ENCODE measurements at regions not wholly inside any gene's neighbourhood (a gene's known extent, or its start where the extent isn't known, plus 50 kb on each side); places are given as distances from the start of the nearest gene placed in this dataset.

GRCh38 chr4:111234939-111235338, 612.1 kb upstream of the PITX2 start:
- no peaks in the 10 kb centered on the region for H3K36me3 ChIP-seq (ENCODE audit: insufficient read depth, low read length)
- H3K27ac ChIP-seq (ENCODE audit: low read length): no peak overlapping the region
- TF ChIP-seq POLR2AphosphoS5 (IDR thresholded peaks at IDR 0.05) (peak; percentile 71), CTCF (IDR thresholded peaks at IDR 0.05; ENCODE audit: poor library complexity, severe bottlenecking) (no peak), EP300 (conservative IDR thresholded peaks at IDR 0.05; ENCODE audit: poor library complexity, severe bottlenecking) (peak; percentile 80)
- no peak overlapping the region for H2AFZ ChIP-seq (ENCODE audit: low read depth, low read length)
- H3K79me2 ChIP-seq (replicated peaks; ENCODE audit: insufficient read depth, low read length): no peaks in the 10 kb centered on the region
- H3K4me3 ChIP-seq (ENCODE audit: low read length): no peak overlapping the region
- H3K4me2 ChIP-seq (ENCODE audit: low read length): peak overlapping the region; percentile 29
- no peaks in the 10 kb centered on the region for H4K20me1 ChIP-seq (ENCODE audit: insufficient read depth)
- no peak overlapping the region for H3K9ac ChIP-seq (ENCODE audit: low read length)
- H3K9me2 ChIP-seq (ENCODE audit: insufficient read depth, low read length): no peaks in the 10 kb centered on the region
- H3K9me3 ChIP-seq (ENCODE audit: low read length): no peaks in the 10 kb centered on the region
- H3F3A ChIP-seq (ENCODE audit: insufficient read depth, low read length, poor library complexity, severe bottlenecking): no peaks in the 10 kb centered on the region
- H3K27me3 ChIP-seq (ENCODE audit: insufficient read depth, low read depth, low read length): no peaks in the 10 kb centered on the region

- TF ChIP-seq EZH2 (IDR thresholded peaks at IDR 0.05; ENCODE audit: borderline replicate concordance, insufficient read depth, low read length, poor library complexity, severe bottlenecking) (no peak), SMC3 (conservative IDR thresholded peaks at IDR 0.05; ENCODE audit: poor library complexity) (no peak)
- Histone ChIP-seq H3K27me3 (ENCODE audit: insufficient read depth, low read depth, low read length) (no peaks in the 10 kb centered on the region), H3K9ac (ENCODE audit: low read length) (no peak overlapping the region), H3K27ac (ENCODE audit: low read length) (no peak overlapping the region), H3K4me3 (ENCODE audit: low read length) (no peak overlapping the region), H3F3A (ENCODE audit: insufficient read depth, low read length, poor library complexity, severe bottlenecking) (no peaks in the 10 kb centered on the region), H4K20me1 (ENCODE audit: insufficient read depth) (no peaks in the 10 kb centered on the region), H3K79me2 (replicated peaks; ENCODE audit: insufficient read depth, low read length) (no peaks in the 10 kb centered on the region), H2AFZ (ENCODE audit: low read depth, low read length) (no peak overlapping the region), H3K9me3 (ENCODE audit: low read length) (no peaks in the 10 kb centered on the region), H3K36me3 (ENCODE audit: insufficient read depth, low read length) (no peaks in the 10 kb centered on the region), H3K4me2 (ENCODE audit: low read length) (no peak overlapping the region), H3K9me2 (ENCODE audit: insufficient read depth, low read length) (no peaks in the 10 kb centered on the region)
These were observed 641.0 kb upstream of the PITX2 start for GRCh38 chr4:111263836-111264235.

GRCh38 chr4:111266937-111267336, 644.1 kb upstream of the PITX2 start:
- no peaks in the 10 kb centered on the region for H3K9me3 ChIP-seq (ENCODE audit: low read length)
- no peaks in the 10 kb centered on the region for H3K9me2 ChIP-seq (ENCODE audit: insufficient read depth, low read length)
- no peak for TF ChIP-seq SMC3 (conservative IDR thresholded peaks at IDR 0.05; ENCODE audit: poor library complexity)
- no peak for TF ChIP-seq EP300 (conservative IDR thresholded peaks at IDR 0.05; ENCODE audit: poor library complexity, severe bottlenecking)
- TF ChIP-seq POLR2AphosphoS5 (IDR thresholded peaks at IDR 0.05): no peak
- no peak for TF ChIP-seq TAF1 (IDR thresholded peaks at IDR 0.05; ENCODE audit: low read depth)
- TF ChIP-seq RAD21 (conservative IDR thresholded peaks at IDR 0.05): no peak
- TF ChIP-seq MXI1 (conservative IDR thresholded peaks at IDR 0.05; ENCODE audit: poor library complexity, severe bottlenecking): no peak
- no peak for TF ChIP-seq CTCF (IDR thresholded peaks at IDR 0.05; ENCODE audit: poor library complexity, severe bottlenecking)
- no peak for TF ChIP-seq REST (IDR thresholded peaks at IDR 0.05; ENCODE audit: borderline replicate concordance)
- TF ChIP-seq EZH2 (IDR thresholded peaks at IDR 0.05; ENCODE audit: borderline replicate concordance, insufficient read depth, low read length, poor library complexity, severe bottlenecking): no peak
- no peaks in the 10 kb centered on the region for H3K79me2 ChIP-seq (replicated peaks; ENCODE audit: insufficient read depth, low read length)
- no peak overlapping the region for H3K4me3 ChIP-seq (ENCODE audit: low read length)
- H4K20me1 ChIP-seq (ENCODE audit: insufficient read depth): no peaks in the 10 kb centered on the region
- H3K27ac ChIP-seq (ENCODE audit: low read length): no peak overlapping the region
- H3K36me3 ChIP-seq (ENCODE audit: insufficient read depth, low read length): no peaks in the 10 kb centered on the region
- no peak overlapping the region for H2AFZ ChIP-seq (ENCODE audit: low read depth, low read length)
- no peak overlapping the region for H3K9ac ChIP-seq (ENCODE audit: low read length)
- H3K4me2 ChIP-seq (ENCODE audit: low read length): no peak overlapping the region
- no peaks in the 10 kb centered on the region for H3K27me3 ChIP-seq (ENCODE audit: insufficient read depth, low read depth, low read length)
- no peaks in the 10 kb centered on the region for H3F3A ChIP-seq (ENCODE audit: insufficient read depth, low read length, poor library complexity, severe bottlenecking)
